ENCODE measurements at regions not wholly inside any gene's neighbourhood (a gene's known extent, or its start where the extent isn't known, plus 50 kb on each side); places are given as distances from the start of the nearest gene placed in this dataset.

- no peak for TF ChIP-seq ZFX (IDR thresholded peaks at IDR 0.05; ENCODE audit: borderline replicate concordance)
- TF ChIP-seq CTCF (IDR thresholded peaks at IDR 0.05), result no peak
- H3K27ac ChIP-seq, result no peak overlapping the region
These were observed 306.9 kb upstream of the ADAMTS16 start for GRCh38 chr5:4833104-4833738.

GRCh38 chr5:4837489-4838058, 302.6 kb upstream of the ADAMTS16 start:
- TF ChIP-seq CTCF (IDR thresholded peaks at IDR 0.05), result no peak
- no peak for TF ChIP-seq ZFX (IDR thresholded peaks at IDR 0.05; ENCODE audit: borderline replicate concordance)
- H3K27ac ChIP-seq, result no peak overlapping the region

- no peak overlapping the region for H3K27ac ChIP-seq
- TF ChIP-seq CTCF (IDR thresholded peaks at IDR 0.05) (no peak), ZFX (IDR thresholded peaks at IDR 0.05; ENCODE audit: borderline replicate concordance) (no peak)
These were observed 294.9 kb upstream of the ADAMTS16 start for GRCh38 chr5:4845221-4845620.

GRCh38 chr5:4847766-4848165, 292.4 kb upstream of the ADAMTS16 start:
- no peak for TF ChIP-seq ZFX (IDR thresholded peaks at IDR 0.05; ENCODE audit: borderline replicate concordance)
- no peak for TF ChIP-seq CTCF (IDR thresholded peaks at IDR 0.05)
- H3K27ac ChIP-seq, result no peak overlapping the region

- TF ChIP-seq ZFX (IDR thresholded peaks at IDR 0.05; ENCODE audit: borderline replicate concordance) (no peak), CTCF (IDR thresholded peaks at IDR 0.05) (no peak)
- H3K27ac ChIP-seq, result no peak overlapping the region
These were observed 285.1 kb upstream of the ADAMTS16 start for GRCh38 chr5:4855036-4855435.

- H3K27ac ChIP-seq, result no peak overlapping the region
- TF ChIP-seq CTCF (IDR thresholded peaks at IDR 0.05) (no peak), ZFX (IDR thresholded peaks at IDR 0.05; ENCODE audit: borderline replicate concordance) (no peak)
These were observed 284.2 kb upstream of the ADAMTS16 start for GRCh38 chr5:4855880-4856279.

GRCh38 chr5:4857761-4858160, 282.4 kb upstream of the ADAMTS16 start:
- TF ChIP-seq CTCF (IDR thresholded peaks at IDR 0.05) (no peak), ZFX (IDR thresholded peaks at IDR 0.05; ENCODE audit: borderline replicate concordance) (no peak)

More at GRCh38 chr5:4857761-4858160, 282.4 kb upstream of the ADAMTS16 start:
- no peak overlapping the region for H3K27ac ChIP-seq

Data from 22Rv1 (cell line).